Activated T-cell treated with anti-CD3 and anti-CD28 coated beads, Interleukin-2, amount 50 U/mL, for 4 hours (primary cell): ENCODE measurements at regions not wholly inside any gene's neighbourhood (a gene's known extent, or its start where the extent isn't known, plus 50 kb on each side); places are given as distances from the start of the nearest gene placed in this dataset.

Experiments
- ATAC-seq, 2 donors: fragments of 200-7000 bp; cut with Tn5 transposase; one replicate each; pipeline ENCODE4 v1.10.0; 2021
- DNase-seq: peaks from one replicate; pipeline ENCODE4 v3.0.0-alpha.2; 2020
- H3K27me3 Mint-ChIP-seq: one replicate; pipeline ENCODE4 v1.8.0; 2021; ENCODE audit warnings: low read depth, mixed read lengths
- H3K36me3 Mint-ChIP-seq: one replicate; pipeline ENCODE4 v1.8.0; 2022; ENCODE audit warnings: mixed read lengths; ENCODE audit not compliant: insufficient read depth
- H3K4me1 Mint-ChIP-seq: one replicate; pipeline ENCODE4 v1.8.0; 2021; ENCODE audit warnings: low read depth, mixed read lengths
- H3K4me3 Mint-ChIP-seq: one replicate; pipeline ENCODE4 v1.8.0; 2021; ENCODE audit warnings: mild to moderate bottlenecking, moderate library complexity, mixed read lengths
- H3K9me3 Mint-ChIP-seq: one replicate; pipeline ENCODE4 v1.8.0; 2021; ENCODE audit warnings: mixed read lengths

DNA sequence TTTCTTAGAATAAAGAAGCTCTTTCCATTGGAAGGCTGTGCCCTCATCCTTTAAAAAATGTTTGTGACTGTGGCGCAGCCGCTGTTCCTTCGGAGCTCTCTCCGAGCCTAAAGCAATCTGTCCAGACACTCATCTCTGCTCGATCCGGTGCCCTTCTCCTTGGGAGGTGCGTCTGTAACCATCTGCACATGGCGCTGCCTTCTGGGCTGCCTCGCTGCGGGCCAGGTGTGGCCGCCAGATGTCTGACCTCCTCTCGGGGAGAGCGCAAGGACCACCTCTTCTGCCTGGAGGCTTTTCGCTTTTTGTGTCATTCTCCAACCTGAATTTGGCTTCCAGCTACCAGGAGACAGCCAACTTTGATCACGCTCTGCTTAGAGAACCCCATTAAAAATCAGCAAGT, 153.4 kb upstream of the PTCH1 start:
- Mint-ChIP-seq H3K4me1 (no peaks in the 10 kb centered on the region), H3K36me3 (no peaks in the 10 kb centered on the region), H3K27me3 (peaks cover 11% of the 10 kb centered on the region), H3K9me3 (no peaks in the 10 kb centered on the region), H3K4me3 (no peak overlapping the region)
- DNase-seq (no peak), ATAC-seq (no peak)

DNA sequence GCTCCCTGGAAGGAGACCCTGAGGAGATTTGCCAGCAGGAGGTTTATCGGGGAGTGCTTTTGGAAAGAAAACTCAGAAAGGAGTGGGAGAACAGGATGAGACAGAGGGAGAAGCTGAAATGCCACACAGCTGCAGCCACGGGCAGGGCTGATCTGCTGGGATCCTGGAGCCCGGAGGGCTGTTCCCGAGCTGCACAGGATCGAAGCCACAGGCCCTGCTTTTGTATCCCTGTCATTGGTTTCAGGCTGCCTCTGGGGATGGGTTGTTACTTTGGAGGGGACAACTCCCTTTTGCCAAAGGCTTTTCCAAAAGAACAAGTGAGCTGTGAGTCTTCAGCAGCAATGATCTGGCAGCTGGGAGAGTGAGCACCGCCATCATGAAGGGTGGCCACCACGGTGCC, 152.5 kb upstream of the PTCH1 start:
- no peak for DNase-seq
- Mint-ChIP-seq H3K36me3 (no peaks in the 10 kb centered on the region), H3K9me3 (no peaks in the 10 kb centered on the region), H3K4me1 (no peaks in the 10 kb centered on the region), H3K4me3 (no peak overlapping the region), H3K27me3 (peaks cover 11% of the 10 kb centered on the region)
- no peak for ATAC-seq

DNA sequence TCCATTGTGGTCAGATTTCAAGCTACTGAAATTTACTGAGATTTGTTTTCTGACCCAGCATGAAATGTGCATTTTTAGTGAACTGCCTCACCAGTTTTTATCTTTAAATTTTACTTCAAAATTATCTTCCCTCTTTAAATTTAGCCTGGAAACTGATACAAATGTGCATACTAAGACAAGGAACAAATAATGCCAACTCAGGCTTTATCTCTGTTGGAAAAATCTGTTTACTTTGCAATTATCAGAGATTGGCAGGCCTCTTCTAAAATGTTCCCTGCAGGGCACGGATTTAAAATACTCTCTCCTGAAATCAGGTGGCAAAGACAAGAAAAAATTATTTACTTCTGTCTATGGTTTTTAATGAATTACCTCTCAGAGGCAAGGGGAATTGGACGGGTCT, 151.0 kb upstream of the PTCH1 start:
- ATAC-seq = no peak
- no peaks in the 10 kb centered on the region for H3K36me3 Mint-ChIP-seq
- H3K9me3 Mint-ChIP-seq = no peaks in the 10 kb centered on the region
- no peaks in the 10 kb centered on the region for H3K4me1 Mint-ChIP-seq
- H3K4me3 Mint-ChIP-seq = no peak overlapping the region
- peaks cover 11% of the 10 kb centered on the region for H3K27me3 Mint-ChIP-seq
- no peak for DNase-seq

DNA sequence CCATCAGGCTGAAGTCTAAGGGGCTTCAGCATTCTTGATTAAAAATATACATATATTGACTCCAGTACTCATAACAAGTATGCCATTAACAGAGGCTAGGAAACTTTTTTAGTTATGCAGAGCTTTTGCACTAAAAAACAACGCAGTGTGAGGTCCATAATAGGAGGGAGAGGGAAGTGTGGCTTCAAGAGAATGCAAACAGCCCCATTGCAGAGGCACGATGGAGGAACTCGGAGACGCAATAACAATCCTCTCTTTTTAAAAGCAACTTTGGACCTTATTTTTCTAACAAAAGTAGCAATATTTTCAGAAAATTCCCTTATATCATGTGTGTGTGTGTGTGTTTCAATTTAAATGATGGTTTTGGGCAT, 150.0 kb upstream of the PTCH1 start:
- H3K36me3 Mint-ChIP-seq = no peaks in the 10 kb centered on the region
- ATAC-seq = no peak
- DNase-seq = no peak
- H3K9me3 Mint-ChIP-seq = no peaks in the 10 kb centered on the region
- H3K4me1 Mint-ChIP-seq = no peaks in the 10 kb centered on the region
- H3K27me3 Mint-ChIP-seq = peaks cover 8% of the 10 kb centered on the region
- no peak overlapping the region for H3K4me3 Mint-ChIP-seq

DNA sequence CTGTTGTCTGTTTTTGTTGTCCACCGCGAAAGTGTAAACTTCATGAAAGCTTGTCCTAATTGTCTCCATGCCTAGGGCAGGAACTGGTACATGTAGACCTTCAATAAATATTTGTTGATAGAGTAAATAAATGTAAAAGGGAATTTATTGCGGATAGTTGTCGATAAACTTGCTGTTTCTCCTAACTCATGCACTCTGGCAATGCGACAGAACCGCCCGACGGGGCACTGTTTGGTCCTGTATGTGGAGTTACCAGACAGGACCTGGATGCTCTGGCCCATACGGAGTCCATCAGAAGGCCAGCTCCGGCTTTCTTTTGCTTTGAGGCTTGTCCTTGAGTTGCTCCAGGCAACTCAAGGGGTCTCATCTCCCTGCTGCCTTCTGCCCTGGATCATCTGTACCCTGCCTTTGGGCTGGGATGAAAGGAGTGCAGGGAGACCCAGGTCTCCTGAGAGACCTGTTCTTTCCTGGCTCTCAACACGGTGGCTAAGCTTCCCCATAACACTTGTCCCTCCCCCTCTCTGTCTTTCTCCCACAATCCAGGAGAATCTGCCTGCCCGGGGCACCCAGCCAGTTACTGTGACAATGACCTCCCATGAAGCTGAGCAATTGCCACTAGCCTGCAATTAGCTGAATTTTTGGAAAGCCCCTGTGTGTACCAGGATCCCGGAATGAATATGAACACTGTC, 149.5 kb upstream of the PTCH1 start:
- Mint-ChIP-seq H3K36me3 (no peaks in the 10 kb centered on the region), H3K4me3 (no peak overlapping the region), H3K27me3 (peaks cover 9% of the 10 kb centered on the region), H3K9me3 (no peaks in the 10 kb centered on the region), H3K4me1 (no peaks in the 10 kb centered on the region)
- DNase-seq (no peak), ATAC-seq (no peak)

DNA sequence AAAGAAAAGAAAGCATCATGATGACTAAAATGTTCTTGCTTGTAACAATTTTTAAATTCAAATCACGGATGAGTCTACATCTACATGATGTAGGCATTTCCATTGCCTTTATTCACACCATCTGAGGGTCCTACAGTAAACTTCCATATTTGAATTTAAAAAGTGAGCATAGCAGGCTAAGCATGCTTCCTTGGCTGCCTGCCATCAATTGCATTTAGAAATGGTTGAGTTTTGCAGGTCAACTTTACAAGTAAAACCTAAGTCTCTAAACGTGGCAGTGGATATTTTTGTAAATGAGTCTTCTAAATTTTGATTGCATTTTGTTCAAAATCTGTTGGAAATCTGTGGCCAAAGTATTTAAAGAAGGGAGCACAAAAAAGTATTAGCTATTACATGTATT, 136.5 kb upstream of the PTCH1 start:
- Mint-ChIP-seq H3K4me1 (peaks cover 2% of the 10 kb centered on the region), H3K4me3 (no peak overlapping the region), H3K27me3 (no peaks in the 10 kb centered on the region), H3K36me3 (no peaks in the 10 kb centered on the region), H3K9me3 (peaks cover 2% of the 10 kb centered on the region)
- ATAC-seq (no peak), DNase-seq (no peak)

DNA sequence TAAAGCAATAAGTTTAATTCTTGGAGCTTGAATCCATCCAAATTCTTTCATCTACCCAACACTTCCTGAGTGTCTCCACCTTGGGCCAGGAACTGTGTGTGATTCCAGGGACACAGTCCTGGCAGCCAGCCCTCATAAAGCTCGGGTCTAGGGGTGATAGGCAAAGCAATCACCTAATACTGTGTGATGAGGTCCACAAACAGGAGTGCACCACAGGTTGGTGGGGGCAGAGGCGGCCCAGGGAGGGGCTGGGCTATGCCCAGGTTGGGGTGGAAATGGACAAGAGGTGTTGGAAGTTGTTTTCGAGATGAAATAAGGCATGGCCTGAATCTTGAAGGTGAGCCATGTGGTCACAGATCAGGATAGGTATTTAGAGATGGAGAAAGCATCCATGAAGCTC, 133.9 kb upstream of the PTCH1 start:
- H3K27me3 Mint-ChIP-seq = no peaks in the 10 kb centered on the region
- no peaks in the 10 kb centered on the region for H3K36me3 Mint-ChIP-seq
- no peaks in the 10 kb centered on the region for H3K9me3 Mint-ChIP-seq
- no peak for DNase-seq
- ATAC-seq = no peak
- peaks cover 2% of the 10 kb centered on the region for H3K4me1 Mint-ChIP-seq
- no peak overlapping the region for H3K4me3 Mint-ChIP-seq

DNA sequence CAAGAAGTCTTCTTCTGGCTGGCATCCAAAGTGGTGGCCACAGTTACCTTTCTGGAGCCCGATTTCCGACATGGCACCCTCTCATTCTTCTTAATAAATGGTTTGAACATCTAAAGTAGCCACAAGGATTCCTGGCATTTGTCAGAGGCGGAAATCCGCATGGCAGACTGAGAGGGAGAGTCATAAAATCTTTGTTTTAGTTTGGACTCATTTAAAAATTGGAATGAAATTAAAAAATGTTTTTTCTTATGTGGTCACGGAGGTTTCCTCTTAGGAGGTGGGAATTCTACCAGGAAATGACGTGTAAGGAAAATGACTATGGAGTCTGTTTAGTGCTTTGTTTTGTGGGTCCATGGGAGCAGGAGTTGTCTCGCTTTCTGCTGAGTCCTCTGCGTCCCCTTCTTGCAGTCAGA, 133.0 kb upstream of the PTCH1 start:
- H3K4me3 Mint-ChIP-seq = no peak overlapping the region
- DNase-seq (no peak), ATAC-seq (no peak)
- no peaks in the 10 kb centered on the region for H3K27me3 Mint-ChIP-seq
- H3K9me3 Mint-ChIP-seq = no peaks in the 10 kb centered on the region
- H3K4me1 Mint-ChIP-seq = peaks cover 2% of the 10 kb centered on the region
- H3K36me3 Mint-ChIP-seq = no peaks in the 10 kb centered on the region

DNA sequence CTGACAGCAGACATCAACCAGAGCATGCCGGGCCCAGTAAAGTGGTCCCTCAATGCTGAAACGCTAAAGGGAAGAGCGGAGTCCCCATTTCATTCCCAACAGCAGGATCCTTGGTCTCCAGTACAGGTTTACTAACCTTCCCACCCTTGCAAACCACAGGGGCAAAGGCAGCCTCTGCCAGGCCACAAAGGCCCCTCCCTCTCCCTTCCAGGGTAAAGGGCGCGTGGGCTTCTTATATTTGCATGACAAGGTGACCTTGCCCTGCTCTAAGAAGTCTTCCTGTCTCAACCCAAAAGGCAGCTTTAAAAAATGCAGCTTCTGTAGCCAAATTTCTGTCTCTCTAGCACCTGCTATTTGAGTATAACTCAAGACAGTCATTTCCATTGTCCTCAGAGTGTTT, 131.5 kb upstream of the PTCH1 start:
- ATAC-seq = no peak
- Mint-ChIP-seq H3K9me3 (no peaks in the 10 kb centered on the region), H3K4me3 (no peak overlapping the region), H3K36me3 (no peaks in the 10 kb centered on the region), H3K27me3 (no peaks in the 10 kb centered on the region), H3K4me1 (peaks cover 2% of the 10 kb centered on the region)
- DNase-seq = no peak

DNA sequence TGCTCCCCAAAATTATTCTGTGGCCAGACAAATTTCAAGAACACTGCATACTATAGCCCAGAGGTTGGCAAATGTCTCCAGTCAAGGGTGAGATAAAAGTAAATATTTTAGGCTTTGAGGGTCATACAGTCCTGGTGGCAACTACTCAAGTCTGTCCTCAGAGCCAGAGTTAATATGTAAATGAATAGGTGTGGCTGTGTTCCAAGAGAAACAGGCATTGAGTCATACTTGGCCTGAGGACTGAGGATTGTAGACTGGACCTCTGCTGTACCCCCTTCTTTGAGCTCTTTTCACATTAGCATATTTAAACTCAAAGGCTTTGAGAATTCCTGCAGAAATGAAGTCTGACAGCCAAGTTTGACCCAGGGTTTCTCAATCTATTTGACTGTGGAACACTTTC, 129.2 kb upstream of the PTCH1 start:
- peaks cover 2% of the 10 kb centered on the region for H3K4me1 Mint-ChIP-seq
- no peaks in the 10 kb centered on the region for H3K36me3 Mint-ChIP-seq

DNA sequence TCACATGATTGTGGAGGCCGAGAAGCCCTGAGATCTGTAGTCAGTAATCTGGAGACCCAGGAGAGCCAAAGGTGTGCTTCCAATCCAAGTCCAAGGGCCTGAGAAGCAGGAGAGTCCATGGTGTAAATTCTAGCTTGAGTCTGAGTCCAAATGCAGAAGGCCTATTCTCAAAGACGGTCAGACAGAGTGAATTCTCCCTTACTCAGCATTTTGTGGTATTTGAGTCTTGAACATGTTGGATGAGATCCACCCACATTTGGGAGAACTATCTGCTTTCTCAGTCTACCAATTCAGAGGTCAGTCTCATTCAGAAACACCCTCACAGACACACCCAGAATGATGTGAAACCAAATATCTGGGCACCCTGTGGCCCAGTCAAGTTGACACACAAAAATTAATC, 128.8 kb upstream of the PTCH1 start:
- Mint-ChIP-seq H3K4me1 (no peaks in the 10 kb centered on the region), H3K4me3 (no peak overlapping the region), H3K36me3 (no peaks in the 10 kb centered on the region), H3K9me3 (no peaks in the 10 kb centered on the region), H3K27me3 (no peaks in the 10 kb centered on the region)
- ATAC-seq (no peak), DNase-seq (no peak)

More for the DNA sequence above, 129.2 kb upstream of the PTCH1 start:
- H3K27me3 Mint-ChIP-seq = no peaks in the 10 kb centered on the region
- no peak overlapping the region for H3K4me3 Mint-ChIP-seq
- H3K9me3 Mint-ChIP-seq = no peaks in the 10 kb centered on the region
- DNase-seq (no peak), ATAC-seq (no peak)

DNA sequence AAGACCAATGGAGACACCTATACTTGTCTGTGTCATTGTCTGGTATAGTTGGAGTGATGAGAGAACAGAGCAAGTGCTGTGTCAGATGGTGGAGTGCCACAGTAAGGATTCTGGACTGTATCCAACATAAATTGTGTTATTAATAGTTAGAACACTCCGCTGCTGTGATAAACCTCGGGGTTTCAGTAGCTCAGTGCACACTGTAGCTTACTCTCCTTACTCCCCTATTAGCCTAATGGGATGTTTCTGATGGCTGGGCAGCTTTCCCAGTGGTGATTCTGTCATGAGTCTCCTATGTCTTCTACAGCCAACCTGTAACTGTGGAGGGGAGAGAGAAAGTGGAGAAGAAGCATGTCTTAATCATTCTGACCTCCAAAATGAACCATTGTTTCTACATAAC, 127.6 kb upstream of the PTCH1 start:
- no peaks in the 10 kb centered on the region for H3K36me3 Mint-ChIP-seq
- H3K9me3 Mint-ChIP-seq = no peaks in the 10 kb centered on the region
- no peaks in the 10 kb centered on the region for H3K4me1 Mint-ChIP-seq
- no peaks in the 10 kb centered on the region for H3K27me3 Mint-ChIP-seq
- DNase-seq (no peak), ATAC-seq (no peak)
- H3K4me3 Mint-ChIP-seq = no peak overlapping the region

DNA sequence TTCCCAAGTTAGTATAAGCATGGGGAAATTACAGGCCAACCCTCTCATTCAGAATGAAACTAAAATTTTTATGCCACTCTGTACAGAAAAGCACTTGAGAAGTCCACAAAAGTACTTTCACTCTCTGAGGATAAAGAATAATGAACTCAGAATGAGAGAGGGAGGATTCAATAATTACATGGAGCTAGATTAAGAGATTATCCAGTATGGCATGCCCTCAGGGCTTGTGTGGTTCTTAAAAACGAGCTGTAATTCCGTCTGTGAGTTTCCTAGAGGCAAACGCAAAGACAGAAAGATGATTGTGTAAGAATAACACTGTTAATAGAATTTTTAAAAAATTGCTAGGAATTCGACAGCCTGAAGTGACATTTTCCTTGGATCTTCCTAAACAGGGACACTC, 126.8 kb upstream of the PTCH1 start:
- Mint-ChIP-seq H3K36me3 (no peaks in the 10 kb centered on the region), H3K4me3 (no peak overlapping the region), H3K4me1 (no peaks in the 10 kb centered on the region), H3K9me3 (no peaks in the 10 kb centered on the region), H3K27me3 (no peaks in the 10 kb centered on the region)
- no peak for DNase-seq
- no peak for ATAC-seq

DNA sequence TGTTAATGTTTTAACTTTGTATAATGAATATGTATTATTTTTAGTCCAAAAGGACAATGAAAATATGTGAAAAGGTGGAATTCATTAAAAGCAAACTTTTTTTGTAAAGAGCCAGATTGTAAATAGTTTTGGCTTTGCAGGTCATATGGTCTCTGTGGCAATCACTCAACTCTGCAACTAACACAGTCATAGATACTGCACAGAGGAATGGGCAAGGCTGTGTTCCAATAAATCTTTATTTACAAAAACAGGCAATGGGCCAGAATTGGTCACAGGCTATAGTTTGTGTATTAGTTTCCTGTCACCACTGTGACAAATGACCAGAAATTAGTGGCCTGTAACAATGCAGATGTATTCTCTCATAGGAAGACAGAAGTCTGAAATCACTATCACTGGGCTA, 125.4 kb upstream of the PTCH1 start:
- DNase-seq = no peak
- no peak overlapping the region for H3K4me3 Mint-ChIP-seq
- H3K36me3 Mint-ChIP-seq = no peaks in the 10 kb centered on the region
- H3K4me1 Mint-ChIP-seq = no peaks in the 10 kb centered on the region
- no peak for ATAC-seq
- H3K27me3 Mint-ChIP-seq = no peaks in the 10 kb centered on the region
- peaks cover 5% of the 10 kb centered on the region for H3K9me3 Mint-ChIP-seq

DNA sequence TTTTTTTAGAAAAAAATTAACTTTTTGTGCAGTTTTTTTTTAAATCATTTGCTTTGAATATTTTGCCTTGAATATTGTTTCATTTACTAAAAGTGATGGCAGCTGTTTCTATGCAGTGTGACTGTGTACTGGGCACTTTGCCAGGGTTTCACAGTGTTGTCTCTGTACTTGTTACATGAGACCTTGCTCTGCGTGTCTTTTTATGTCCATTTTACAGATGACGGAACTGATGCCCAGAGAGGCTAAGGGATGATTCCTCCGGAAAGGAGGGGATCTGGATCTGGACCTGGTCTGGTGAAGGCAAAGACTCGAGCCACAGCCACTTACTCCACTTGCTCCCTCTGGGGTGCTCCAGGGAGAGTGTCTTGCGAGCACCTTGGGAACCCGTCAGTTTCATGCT, 124.8 kb upstream of the PTCH1 start:
- no peaks in the 10 kb centered on the region for H3K4me1 Mint-ChIP-seq
- H3K9me3 Mint-ChIP-seq = peaks cover 5% of the 10 kb centered on the region
- no peaks in the 10 kb centered on the region for H3K27me3 Mint-ChIP-seq
- DNase-seq = no peak
- no peak for ATAC-seq
- no peak overlapping the region for H3K4me3 Mint-ChIP-seq
- no peaks in the 10 kb centered on the region for H3K36me3 Mint-ChIP-seq

DNA sequence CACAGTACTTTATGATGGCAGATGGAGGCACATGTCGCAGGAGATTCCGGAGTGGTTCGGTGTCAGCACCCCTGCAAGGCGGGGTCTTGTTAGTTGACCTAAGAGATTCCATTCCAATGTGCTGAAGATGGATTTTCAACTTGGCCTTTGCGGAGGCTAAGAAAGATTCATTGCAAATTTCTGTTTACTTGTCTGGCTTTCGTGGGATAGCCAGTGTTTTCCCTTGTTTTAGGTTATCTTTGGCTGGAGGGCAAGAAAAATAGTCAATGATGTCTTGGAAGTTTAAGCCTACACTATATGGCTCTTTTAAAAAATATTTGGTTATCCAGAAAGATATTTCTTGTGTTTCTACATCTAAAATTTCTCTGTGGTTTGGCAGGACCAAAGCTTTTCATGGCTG, 123.6 kb upstream of the PTCH1 start:
- no peaks in the 10 kb centered on the region for H3K4me1 Mint-ChIP-seq
- no peaks in the 10 kb centered on the region for H3K36me3 Mint-ChIP-seq
- H3K4me3 Mint-ChIP-seq = no peak overlapping the region
- peaks cover 2% of the 10 kb centered on the region for H3K27me3 Mint-ChIP-seq
- DNase-seq (no peak), ATAC-seq (no peak)
- H3K9me3 Mint-ChIP-seq = peaks cover 5% of the 10 kb centered on the region
